Stomach (tissue), 8 donors: ENCODE measurements at regions not wholly inside any gene's neighbourhood (a gene's known extent, or its start where the extent isn't known, plus 50 kb on each side); places are given as distances from the start of the nearest gene placed in this dataset.

ENCODE experiments used
- DNase-seq, 2 donors: peaks; one replicate each; pipeline versions ENCODE4 v3.0.0 to v3.0.0-alpha.2; 2013 to 2019
- H3K27ac ChIP-seq, 5 donors: fragments of 200-600 bp in 4 of 5; sonication (generic) in 4 of 5; one replicate each; pipeline ENCODE4 v1.5.1; 2013 to 2019; ENCODE audit warnings: mild to moderate bottlenecking in 1 of 5, moderate library complexity in 1 of 5
- H3K27me3 ChIP-seq, 3 donors: fragments of 200-600 bp; sonication (generic); one replicate each; pipeline ENCODE4 v1.5.1; 2017 to 2019; ENCODE audit warnings: mixed run types in 1 of 3
- H3K36me3 ChIP-seq, 4 donors: fragments of 200-600 bp; sonication (generic); 1 replicate in 3 of 4; 2 replicates in 1 of 4; pipeline ENCODE4 v1.5.1; 2016 to 2019
- H3K4me1 ChIP-seq, 4 donors: fragments of 200-600 bp; sonication (generic); one replicate each; pipeline ENCODE4 v1.5.1; 2016 to 2019
- H3K4me3 ChIP-seq, 4 donors: fragments of 200-600 bp; sonication (generic) in 3 of 4; one replicate each; pipeline ENCODE4 v1.5.1; 2016 to 2019; ENCODE audit warnings: mild to moderate bottlenecking in 1 of 4
- H3K9me3 ChIP-seq, 4 donors: fragments of 200-600 bp; sonication (generic); one replicate each; pipeline ENCODE4 v1.5.1; 2016 to 2019
- EP300 ChIP-seq: sonication (generic); formaldehyde crosslinking; IDR thresholded peaks from one replicate; pipeline ENCODE4 v1.6.1; 2017; ENCODE audit warnings: antibody characterized with exemption
- POLR2A ChIP-seq, 4 donors: fragments of 450-650 bp; IDR thresholded peaks; one replicate each; pipeline ENCODE4 v1.6.1; 2016; ENCODE audit warnings: antibody characterized with exemption in 4 of 4, control low read depth in 2 of 4, mild to moderate bottlenecking in 1 of 4, moderate library complexity in 1 of 4
- POLR2AphosphoS5 ChIP-seq, 3 donors: sonication (generic); formaldehyde crosslinking; IDR thresholded peaks; one replicate each; pipeline ENCODE4 v1.6.1; 2016; ENCODE audit warnings: antibody characterized with exemption in 3 of 3
- WGBS, 5 donors: extraction: QIAGEN DNeasy Blood & Tissue Kit in 3 of 5; methylation state at CpG; one replicate each; pipeline versions ENCODE4 v1.1.5 to v1.1.7; 2013 to 2018; 5-methylcytosine and 5-hydroxymethylcytosine counted together
- intact Hi-C: fragments of 100-400 bp; cut with DNase I; formaldehyde crosslinking; loops from one replicate; pipeline ENCODE4 v1.15.1; 2023; ENCODE audit warnings: low total_unique reads
- TF ChIP-seq, protein P1 (sequence below), 7 experiments: fragments of 450-650 bp in 4 of 7; fragments of 200-600 bp in 3 of 7; sonication (generic) in 3 of 7; IDR thresholded peaks; one replicate each; pipeline ENCODE4 v1.5.1; 2016 to 2019; ENCODE audit warnings: antibody characterized with exemption in 7 of 7, control low read depth in 2 of 7, mild to moderate bottlenecking in 1 of 7
- donor health status: healthy with polysubstance abuse.
- donor health status: Bipolar disorder and iron deficiency.
- donor health status: healthy.

DNA sequence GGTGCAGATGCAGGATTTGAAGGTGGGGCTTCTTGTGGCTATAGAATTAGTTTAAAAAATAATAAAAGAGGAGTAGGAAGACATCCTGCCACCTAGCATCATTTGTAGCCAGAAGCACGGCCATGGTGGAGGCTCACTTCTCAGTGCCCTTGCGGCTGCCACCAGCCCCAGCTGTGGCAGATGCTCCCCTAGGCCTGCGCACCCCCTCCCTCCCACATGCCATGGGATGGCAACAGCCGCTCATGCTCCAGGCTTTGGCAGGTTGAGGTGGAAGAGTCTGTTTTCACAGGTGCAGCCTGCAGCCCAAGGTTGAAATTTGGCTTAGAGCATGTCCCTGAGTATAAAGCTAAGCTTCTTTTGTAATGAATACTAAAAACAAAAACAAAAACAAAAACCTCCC is 96.4 kb downstream of the GATA6 start:
- H3K27me3 ChIP-seq, result peaks cover 0 to 4% (median 0%) of the 10 kb centered on the region in 3 donors
- H3K4me3 ChIP-seq, result no peak overlapping the region
- H3K27ac ChIP-seq, result no peak overlapping the region
- DNase-seq, result no peak
- no peaks in the 10 kb centered on the region for H3K4me1 ChIP-seq
- intact Hi-C loops, result no loop called here
- H3K36me3 ChIP-seq, result no peaks in the 10 kb centered on the region
- TF ChIP-seq, protein P1, sequence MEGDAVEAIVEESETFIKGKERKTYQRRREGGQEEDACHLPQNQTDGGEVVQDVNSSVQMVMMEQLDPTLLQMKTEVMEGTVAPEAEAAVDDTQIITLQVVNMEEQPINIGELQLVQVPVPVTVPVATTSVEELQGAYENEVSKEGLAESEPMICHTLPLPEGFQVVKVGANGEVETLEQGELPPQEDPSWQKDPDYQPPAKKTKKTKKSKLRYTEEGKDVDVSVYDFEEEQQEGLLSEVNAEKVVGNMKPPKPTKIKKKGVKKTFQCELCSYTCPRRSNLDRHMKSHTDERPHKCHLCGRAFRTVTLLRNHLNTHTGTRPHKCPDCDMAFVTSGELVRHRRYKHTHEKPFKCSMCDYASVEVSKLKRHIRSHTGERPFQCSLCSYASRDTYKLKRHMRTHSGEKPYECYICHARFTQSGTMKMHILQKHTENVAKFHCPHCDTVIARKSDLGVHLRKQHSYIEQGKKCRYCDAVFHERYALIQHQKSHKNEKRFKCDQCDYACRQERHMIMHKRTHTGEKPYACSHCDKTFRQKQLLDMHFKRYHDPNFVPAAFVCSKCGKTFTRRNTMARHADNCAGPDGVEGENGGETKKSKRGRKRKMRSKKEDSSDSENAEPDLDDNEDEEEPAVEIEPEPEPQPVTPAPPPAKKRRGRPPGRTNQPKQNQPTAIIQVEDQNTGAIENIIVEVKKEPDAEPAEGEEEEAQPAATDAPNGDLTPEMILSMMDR (IDR thresholded peaks at IDR 0.05), result no peak
- TF ChIP-seq EP300, result no peak
- WGBS, 5 donors, result 93 to 98% (median 94%) methylated on average over 4 of the region's 4 CpGs
- H3K9me3 ChIP-seq, result no peaks in the 10 kb centered on the region

DNA sequence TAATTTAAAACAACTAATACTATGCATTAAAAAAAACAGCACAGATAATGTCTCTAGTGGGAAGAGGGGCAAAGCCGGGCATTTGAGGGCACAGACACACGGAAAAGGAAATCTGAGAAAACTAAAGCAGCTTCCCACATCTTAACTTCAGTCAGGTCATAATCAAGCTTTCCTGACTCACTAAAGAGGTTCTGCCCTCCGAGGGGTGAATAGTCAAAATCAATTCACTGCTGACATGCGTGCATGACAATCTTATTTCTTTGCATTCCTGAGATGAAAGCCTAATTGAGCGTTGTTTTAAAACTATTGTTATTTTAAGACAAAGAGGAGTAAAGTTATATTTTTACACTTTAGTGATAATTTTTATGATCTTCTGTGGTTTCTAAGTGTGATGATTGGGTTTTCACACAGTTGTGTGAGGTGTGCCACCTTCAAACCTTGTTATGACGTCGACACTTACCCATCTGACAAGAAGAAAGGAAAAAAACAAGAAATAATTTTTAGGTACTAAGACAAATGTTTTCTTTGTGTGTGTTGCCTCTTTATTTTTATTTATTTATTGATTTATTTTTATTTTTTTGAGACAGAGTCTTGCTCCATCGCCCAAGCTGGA is 90.9 kb downstream of the GATA6 start:
- TF ChIP-seq EP300, result no peak
- TF ChIP-seq POLR2A (IDR thresholded peaks at IDR 0.05), result no peak
- TF ChIP-seq POLR2AphosphoS5 (IDR thresholded peaks at IDR 0.05), result no peak
- TF ChIP-seq, protein P1 (IDR thresholded peaks at IDR 0.05), result no peak
- no peak for DNase-seq
- WGBS, 5 donors, result 80 to 85% (median 83%) methylated on average over 8 of the region's 8 CpGs
- intact Hi-C loops, result no loop called here
- Histone ChIP-seq H3K36me3 (no peaks in the 10 kb centered on the region), H3K27ac (no peak overlapping the region), H3K9me3 (no peaks in the 10 kb centered on the region), H3K4me3 (no peak overlapping the region), H3K27me3 (no peaks in the 10 kb centered on the region), H3K4me1 (no peaks in the 10 kb centered on the region)

DNA sequence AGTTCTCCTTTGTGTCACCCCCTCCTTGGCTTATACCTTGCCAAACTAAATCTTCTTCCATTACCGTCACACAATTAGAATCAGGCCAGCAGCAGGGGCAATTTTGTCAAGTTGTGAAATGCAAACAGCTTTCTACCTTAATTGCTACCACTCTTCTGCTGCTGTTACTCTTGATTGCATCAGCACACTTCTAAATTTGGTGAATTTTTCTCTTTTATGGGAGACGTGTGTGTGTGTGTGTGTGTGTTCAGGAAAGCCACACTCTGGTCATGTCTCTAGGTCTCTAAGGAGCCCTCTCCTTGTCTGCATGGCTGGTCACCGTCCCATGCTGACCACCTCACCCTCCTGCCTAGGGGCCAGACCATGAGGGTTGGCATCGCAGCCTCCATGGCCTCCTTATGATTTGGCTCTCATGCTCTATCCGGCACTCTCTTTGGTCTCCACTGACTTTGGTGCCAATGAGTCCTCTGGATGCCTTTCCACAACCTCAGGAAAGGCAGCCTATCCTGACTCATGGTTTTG is 87.7 kb downstream of the GATA6 start:
- WGBS, 5 donors, result 79 to 82% (median 80%) methylated on average over 5 of the region's 5 CpGs
- intact Hi-C loops, result no loop called here

DNA sequence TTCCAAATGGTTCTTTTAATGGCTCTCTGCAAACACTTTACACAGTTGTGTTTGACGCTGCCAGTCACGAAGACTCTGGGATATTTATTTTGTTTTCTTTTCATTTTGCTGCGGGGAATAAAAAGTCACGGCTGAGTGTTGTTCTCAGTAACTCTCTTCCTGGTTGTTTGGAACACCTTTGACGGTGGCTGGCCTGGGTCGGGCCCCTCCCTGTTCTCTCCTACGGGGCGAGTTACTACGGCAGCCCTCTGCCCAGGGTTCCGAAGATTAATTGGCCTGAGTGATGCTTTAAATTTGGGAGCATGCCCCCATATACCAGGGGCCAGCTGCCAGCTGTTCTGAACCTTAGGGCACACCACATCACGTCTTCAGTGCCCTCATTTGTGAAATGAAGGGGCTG is 84.7 kb downstream of the GATA6 start:
- Histone ChIP-seq H3K4me1 (peaks cover 0 to 11% (median 0%) of the 10 kb centered on the region in 4 donors), H3K36me3 (no peaks in the 10 kb centered on the region), H3K9me3 (no peaks in the 10 kb centered on the region), H3K27me3 (no peaks in the 10 kb centered on the region), H3K27ac (peak overlapping the region in 2 of 5 donors; percentile 20 to 39), H3K4me3 (no peak overlapping the region)
- TF ChIP-seq POLR2A (IDR thresholded peaks at IDR 0.05) (no peak), POLR2AphosphoS5 (IDR thresholded peaks at IDR 0.05) (no peak), EP300 (no peak)
- TF ChIP-seq, protein P1 (IDR thresholded peaks at IDR 0.05), result no peak
- 19 to 46% (median 40%) methylated on average over 10 to 11 of the region's 11 CpGs for WGBS, 5 donors
- intact Hi-C loops, result no loop called here
- DNase-seq, result peak; percentile 21 to 33

More for the DNA sequence above, 87.7 kb downstream of the GATA6 start:
- Histone ChIP-seq H3K4me1 (no peaks in the 10 kb centered on the region), H3K4me3 (no peak overlapping the region), H3K27ac (no peak overlapping the region), H3K36me3 (no peaks in the 10 kb centered on the region), H3K27me3 (no peaks in the 10 kb centered on the region), H3K9me3 (no peaks in the 10 kb centered on the region)
- DNase-seq, result no peak
- TF ChIP-seq, protein P1 (IDR thresholded peaks at IDR 0.05), result no peak
- TF ChIP-seq POLR2AphosphoS5 (IDR thresholded peaks at IDR 0.05) (no peak), EP300 (no peak), POLR2A (IDR thresholded peaks at IDR 0.05) (no peak)
